PC-9 (cell line): ENCODE measurements at regions not wholly inside any gene's neighbourhood (a gene's known extent, or its start where the extent isn't known, plus 50 kb on each side); places are given as distances from the start of the nearest gene placed in this dataset.

Source experiments
- CTCF ChIP-seq: fragments of 200-600 bp; sonication (generic); conservative IDR thresholded peaks from 2 replicates; pipeline ENCODE4 v1.6.1; 2017; ENCODE audit warnings: mixed run types, antibody characterized with exemption, mild to moderate bottlenecking, moderate library complexity
- EZH2 ChIP-seq: fragments of 200-600 bp; sonication (generic); IDR thresholded peaks from 2 replicates; pipeline ENCODE4 v1.8.0; 2017; ENCODE audit warnings: antibody characterized with exemption, low read depth

GRCh38 chr6:133128191-133128590 lies 113.0 kb upstream of the EYA4 start:
- TF ChIP-seq EZH2: no peak
- TF ChIP-seq CTCF: no peak
